GM12878 (cell line): ENCODE measurements at regions not wholly inside any gene's neighbourhood (a gene's known extent, or its start where the extent isn't known, plus 50 kb on each side); places are given as distances from the start of the nearest gene placed in this dataset.

Experiments used
- ATAC-seq: fragments of 200-7000 bp; cut with Tn5 transposase; 3 replicates; pipeline ENCODE4 v1.9.1; 2020; ENCODE audit warnings: mild to moderate bottlenecking, moderate library complexity
- BruUV-seq: library from RNA; stranded (reverse); fragments of 400-500 nt; replicated peaks from 2 replicates; lab custom pipeline; 2021; lab: Mats Ljungman, UMichigan
- CTCF ChIA-PET: fragments of 300-600 bp; sonication (Branson Sonifier 250); formaldehyde crosslinking; extraction: SDS; loops from one replicate; lab custom pipeline; 2021; ENCODE audit warnings: inconsistent platforms; lab: Yijun Ruan, JAX
- POLR2A ChIA-PET: fragments of 350-600 bp; formaldehyde crosslinking; extraction: SDS; loops from one replicate; lab custom pipeline; 2021; ENCODE audit warnings: inconsistent platforms; lab: Charles Lee
- RAD21 ChIA-PET: fragments of 300-600 bp; sonication (Branson Sonifier 250); formaldehyde crosslinking; loops from one replicate; lab custom pipeline; 2023; ENCODE audit warnings: antibody characterized with exemption; ENCODE audit not compliant: unreplicated experiment; lab: Charles Lee
- SMC1A ChIA-PET: fragments of 300-600 bp; sonication (Branson Sonifier 250); formaldehyde crosslinking; loops from one replicate; lab custom pipeline; 2023; ENCODE audit not compliant: unreplicated experiment, uncharacterized antibody; lab: Charles Lee
- DNase-seq: peaks from one replicate; pipeline ENCODE4 v3.0.0-alpha.2; 2011; ENCODE audit warnings: low read depth, low spot score
- FAIRE-seq: peaks from 3 replicates; lab custom pipeline; 2011; peaks lifted over from hg19 to GRCh38; lab: Jason Lieb, UNC
- H2AFZ ChIP-seq: 2 replicates; pipeline ENCODE4 v1.6.0; 2011; ENCODE audit warnings: low read depth, low read length, control low read depth; ENCODE audit not compliant: control insufficient read depth
- H3K27ac ChIP-seq: 2 replicates; pipeline ENCODE4 v1.5.1; 2011; ENCODE audit warnings: control low read depth; ENCODE audit not compliant: control insufficient read depth, insufficient read depth
- H3K27me3 ChIP-seq, 2 experiments: replicated peaks in 1 of 2; 2 replicates each; pipeline versions ENCODE4 v1.6.0 to v1.6.1; 2011; ENCODE audit warnings: low read length in 1 of 2; ENCODE audit not compliant: control insufficient read depth in 2 of 2, insufficient read depth in 2 of 2
- H3K36me3 ChIP-seq, 2 experiments: 2 replicates each; pipeline ENCODE4 v1.5.1; 2011; ENCODE audit warnings: low read length in 1 of 2; ENCODE audit not compliant: control insufficient read depth in 2 of 2, insufficient read depth in 2 of 2
- H3K4me1 ChIP-seq: 2 replicates; pipeline ENCODE4 v1.6.1; 2011; ENCODE audit warnings: mild to moderate bottlenecking, low read length, moderate library complexity, mixed read lengths; ENCODE audit not compliant: control insufficient read depth, insufficient read depth
- H3K4me2 ChIP-seq: 2 replicates; pipeline ENCODE4 v1.6.0; 2011; ENCODE audit warnings: control low read depth; ENCODE audit not compliant: control insufficient read depth, insufficient read depth
- H3K4me3 ChIP-seq: fragments of 200-600 bp; sonication (generic); 2 replicates; pipeline ENCODE4 v1.5.1; 2016
- H3K79me2 ChIP-seq: 2 replicates; pipeline ENCODE4 v1.6.0; 2011; ENCODE audit warnings: low read length; ENCODE audit not compliant: control insufficient read depth, insufficient read depth
- H3K9ac ChIP-seq: 2 replicates; pipeline ENCODE4 v1.8.0; 2011; ENCODE audit warnings: low read length, control low read depth, mixed read lengths; ENCODE audit not compliant: control insufficient read depth, insufficient read depth
- H3K9me3 ChIP-seq: replicated peaks from 3 replicates; pipeline ENCODE4 v1.5.1; 2011; ENCODE audit warnings: mild to moderate bottlenecking, low read length; ENCODE audit not compliant: control insufficient read depth, insufficient read depth
- H4K20me1 ChIP-seq: 2 replicates; pipeline ENCODE4 v1.6.0; 2011; ENCODE audit not compliant: control insufficient read depth, insufficient read depth
- DPF2 ChIP-seq: fragments of 450-650 bp; IDR thresholded peaks from 2 replicates; pipeline ENCODE4 v1.6.1; 2017; ENCODE audit warnings: mild to moderate bottlenecking
- RBBP5 ChIP-seq: fragments of 200-600 bp; sonication (generic); conservative IDR thresholded peaks from 2 replicates; pipeline ENCODE4 v1.6.1; 2016
- TCF3 ChIP-seq: IDR thresholded peaks from 2 replicates; pipeline ENCODE4 v1.6.1; 2012; ENCODE audit warnings: low read depth, mild to moderate bottlenecking, low read length, borderline replicate concordance; ENCODE audit not compliant: insufficient read depth
- ZNF687 ChIP-seq: fragments of 450-650 bp; IDR thresholded peaks from 2 replicates; pipeline ENCODE4 v1.6.1; 2017; ENCODE audit warnings: mild to moderate bottlenecking, moderate library complexity
- WGBS: methylation state at CpG from one replicate; pipeline ENCODE4 v1.1.6; 2016; ENCODE audit warnings: low lambda C conversion rate; ENCODE audit not compliant: insufficient replicate concordance, insufficient coverage; ENCODE audit errors: missing lambda C conversion rate; 5-methylcytosine and 5-hydroxymethylcytosine counted together
- in situ Hi-C: fragments of 300-500 bp; cut with MboI; formaldehyde crosslinking; loops from 9 replicates; pipeline ENCODE4 v1.14.3; 2018; ENCODE audit warnings: mixed read lengths
- intact Hi-C: fragments of 100-400 bp; cut with micrococcal nuclease; formaldehyde crosslinking; loops from one replicate; pipeline ENCODE4 v1.14.2; 2022; ENCODE audit not compliant: unreplicated experiment

- FAIRE-seq (no peak), DNase-seq (no peak), ATAC-seq (no peak)
- CTCF ChIA-PET: interaction anchor here (0.6 to 1.0 kb wide), 2 partner anchors 15 to 635 kb away, joined by 3 read pairs; no protein-coding TSS in a partner anchor
- Histone ChIP-seq H3K4me3 (no peak overlapping the region), H3K36me3 (no peaks in the 10 kb centered on the region), H3K9ac (no peak overlapping the region), H3K27ac (no peak overlapping the region), H3K27me3 (no peaks in the 10 kb centered on the region), H4K20me1 (no peaks in the 10 kb centered on the region), H3K4me1 (no peaks in the 10 kb centered on the region), H3K79me2 (no peaks in the 10 kb centered on the region), H3K9me3 (no peaks in the 10 kb centered on the region), H2AFZ (no peak overlapping the region), H3K4me2 (no peak overlapping the region)
- POLR2A ChIA-PET: no interaction called here
- no peak for TF ChIP-seq DPF2
- intact Hi-C loops: no loop called here
- BruUV-seq: no TSS peak
- WGBS: 50% methylated on average over 4 of the region's 4 CpGs
- RAD21 ChIA-PET: interaction anchor here (1.2 kb wide), 1 partner anchor 258 kb away, joined by 4 read pairs; no protein-coding TSS in a partner anchor
- in situ Hi-C loops: loop anchor here (10.0 kb wide), 1 partner anchor 120 kb away; no protein-coding TSS in a partner anchor
- SMC1A ChIA-PET: no interaction called here
These were observed 98.8 kb upstream of the CACNA1A start for GRCh38 chr19:13604902-13605586.

GRCh38 chr19:13600802-13601201, 94.5 kb upstream of the CACNA1A start:
- ChIA-PET SMC1A (interaction anchor here (0.8 kb wide), 1 partner anchor 262 kb away, joined by 5 read pairs; no protein-coding TSS in a partner anchor), RAD21 (no interaction called here), CTCF (interaction anchor here (0.9 to 1.7 kb wide), 3 partner anchors 11 to 278 kb away, joined by 3 to 5 read pairs (median 3); no protein-coding TSS in a partner anchor)
- no peak overlapping the region for H3K4me3 ChIP-seq
- FAIRE-seq: no peak
- H3K27me3 ChIP-seq: no peaks in the 10 kb centered on the region
- H3K9ac ChIP-seq: no peak overlapping the region
- in situ Hi-C loops: loop anchor here (10.0 kb wide), 1 partner anchor 124 kb away; no protein-coding TSS in a partner anchor
- WGBS: 61% methylated on average over 6 of the region's 6 CpGs
- no peak overlapping the region for H2AFZ ChIP-seq
- BruUV-seq: no TSS peak
- no peak overlapping the region for H3K4me2 ChIP-seq
- no peak for TF ChIP-seq RBBP5
- no peak for TF ChIP-seq ZNF687
- TF ChIP-seq TCF3: no peak
- TF ChIP-seq, all 136 proteins: peak for 0
- ATAC-seq (no peak), DNase-seq (no peak)
- Histone ChIP-seq H3K79me2 (no peaks in the 10 kb centered on the region), H3K36me3 (no peaks in the 10 kb centered on the region), H3K9me3 (no peaks in the 10 kb centered on the region), H4K20me1 (no peaks in the 10 kb centered on the region), H3K27ac (no peak overlapping the region), H3K4me1 (no peaks in the 10 kb centered on the region)
- intact Hi-C loops: no loop called here
- POLR2A ChIA-PET: no interaction called here
